GM06990 (cell line): ENCODE measurements at regions not wholly inside any gene's neighbourhood (a gene's known extent, or its start where the extent isn't known, plus 50 kb on each side); places are given as distances from the start of the nearest gene placed in this dataset.

ENCODE experiments used
- DNase-seq: peaks from one replicate; pipeline ENCODE4 v3.0.0-alpha.2; 2011; ENCODE audit not compliant: insufficient read length; ENCODE audit errors: extremely low read depth
- H3K27me3 ChIP-seq: replicated peaks from 2 replicates; pipeline ENCODE4 v1.6.0; 2011; ENCODE audit warnings: low read length; ENCODE audit not compliant: control insufficient read depth, insufficient read depth
- H3K36me3 ChIP-seq: 2 replicates; pipeline ENCODE4 v1.5.1; 2011; ENCODE audit warnings: low read length; ENCODE audit not compliant: control insufficient read depth, insufficient read depth
- H3K4me3 ChIP-seq: replicated peaks from 2 replicates; pipeline ENCODE4 v1.5.1; 2011; ENCODE audit warnings: low read depth, mild to moderate bottlenecking, control low read depth, low read length
- TF ChIP-seq, protein P1 (sequence below): IDR thresholded peaks from 2 replicates; pipeline ENCODE4 v1.5.1; 2011; ENCODE audit warnings: low read length, control low read depth, mild to moderate bottlenecking, inconsistent platforms; ENCODE audit not compliant: insufficient read depth, poor library complexity, severe bottlenecking

DNA sequence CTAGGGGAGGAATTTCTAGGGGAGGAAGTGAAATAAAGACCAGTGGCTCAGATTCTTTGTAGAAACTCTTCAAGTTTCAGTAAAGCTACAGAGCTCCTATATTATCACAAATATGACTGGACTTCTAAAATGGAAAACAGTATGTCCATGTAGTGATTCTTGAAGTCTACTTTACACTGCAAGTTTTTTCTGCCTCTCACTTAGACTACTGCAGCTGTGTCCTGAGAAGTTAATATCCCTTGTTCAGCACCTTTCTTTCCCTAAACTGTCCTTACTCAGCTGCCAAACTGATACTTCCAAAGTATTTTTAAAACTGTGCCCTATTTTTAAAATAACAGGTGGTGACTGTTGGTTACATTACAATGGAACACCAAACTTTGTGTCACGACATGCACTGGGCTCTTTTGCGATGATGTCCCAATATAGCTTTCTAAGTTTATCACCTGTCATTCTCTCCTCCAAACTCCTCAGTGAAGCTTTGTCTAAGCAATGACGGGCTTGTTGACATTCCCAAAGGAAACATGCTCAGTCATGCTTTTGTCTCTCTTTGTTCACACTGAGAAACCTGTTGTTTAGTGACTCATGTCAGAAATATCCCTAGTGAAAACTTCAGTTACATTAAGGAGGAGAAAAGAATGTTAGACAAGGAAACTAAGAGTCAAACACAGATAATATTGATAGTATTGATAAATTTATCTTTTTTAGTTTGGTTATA lies 341.1 kb downstream of the ARL6IP6 start:
- no peak overlapping the region for H3K4me3 ChIP-seq
- no peaks in the 10 kb centered on the region for H3K36me3 ChIP-seq
- no peaks in the 10 kb centered on the region for H3K27me3 ChIP-seq
- no peak for DNase-seq
- TF ChIP-seq, protein P1, sequence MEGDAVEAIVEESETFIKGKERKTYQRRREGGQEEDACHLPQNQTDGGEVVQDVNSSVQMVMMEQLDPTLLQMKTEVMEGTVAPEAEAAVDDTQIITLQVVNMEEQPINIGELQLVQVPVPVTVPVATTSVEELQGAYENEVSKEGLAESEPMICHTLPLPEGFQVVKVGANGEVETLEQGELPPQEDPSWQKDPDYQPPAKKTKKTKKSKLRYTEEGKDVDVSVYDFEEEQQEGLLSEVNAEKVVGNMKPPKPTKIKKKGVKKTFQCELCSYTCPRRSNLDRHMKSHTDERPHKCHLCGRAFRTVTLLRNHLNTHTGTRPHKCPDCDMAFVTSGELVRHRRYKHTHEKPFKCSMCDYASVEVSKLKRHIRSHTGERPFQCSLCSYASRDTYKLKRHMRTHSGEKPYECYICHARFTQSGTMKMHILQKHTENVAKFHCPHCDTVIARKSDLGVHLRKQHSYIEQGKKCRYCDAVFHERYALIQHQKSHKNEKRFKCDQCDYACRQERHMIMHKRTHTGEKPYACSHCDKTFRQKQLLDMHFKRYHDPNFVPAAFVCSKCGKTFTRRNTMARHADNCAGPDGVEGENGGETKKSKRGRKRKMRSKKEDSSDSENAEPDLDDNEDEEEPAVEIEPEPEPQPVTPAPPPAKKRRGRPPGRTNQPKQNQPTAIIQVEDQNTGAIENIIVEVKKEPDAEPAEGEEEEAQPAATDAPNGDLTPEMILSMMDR = no peak

DNA sequence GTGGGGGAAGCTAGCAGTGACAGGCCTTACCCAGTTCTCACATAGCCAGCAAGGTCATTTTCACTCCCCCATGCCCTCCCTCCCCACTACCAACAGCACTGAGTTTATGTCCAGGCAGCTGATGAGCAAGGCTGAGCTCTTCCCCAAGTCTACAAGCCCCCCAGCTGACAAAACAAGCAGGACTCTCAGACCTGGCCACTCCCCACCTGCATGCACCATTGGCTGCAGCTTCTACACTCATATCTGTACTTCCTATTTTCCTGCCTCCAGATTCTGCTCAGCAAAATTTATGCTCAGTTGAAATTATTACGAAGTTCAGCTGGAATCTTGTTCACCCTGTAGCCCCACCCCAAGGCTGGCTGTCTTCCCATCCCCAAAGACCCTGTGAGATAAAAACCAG lies 339.3 kb downstream of the ARL6IP6 start:
- no peak for DNase-seq
- H3K36me3 ChIP-seq = no peaks in the 10 kb centered on the region
- no peaks in the 10 kb centered on the region for H3K27me3 ChIP-seq
- H3K4me3 ChIP-seq = no peak overlapping the region
- TF ChIP-seq, protein P1 = no peak

DNA sequence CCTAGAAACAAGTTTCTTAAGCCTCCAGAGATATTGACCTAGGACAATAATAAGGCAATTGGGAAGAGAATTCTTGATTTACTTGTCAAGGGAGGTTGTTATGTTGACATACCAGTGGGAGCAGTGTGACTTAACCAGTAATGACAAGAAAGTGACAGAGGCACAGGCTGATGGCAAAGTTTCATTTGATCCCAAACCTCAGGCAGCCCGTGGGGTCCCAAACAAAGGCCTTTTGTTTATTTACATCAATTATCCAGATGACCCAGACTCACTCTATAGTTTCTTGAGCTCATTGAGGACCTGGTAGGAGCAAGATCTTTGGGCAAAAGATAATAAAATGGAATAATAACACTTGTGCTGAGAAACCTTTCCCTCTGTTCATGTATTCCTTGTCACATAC lies 336.8 kb downstream of the ARL6IP6 start:
- DNase-seq = no peak
- H3K27me3 ChIP-seq = no peaks in the 10 kb centered on the region
- H3K4me3 ChIP-seq = no peak overlapping the region
- no peaks in the 10 kb centered on the region for H3K36me3 ChIP-seq
- TF ChIP-seq, protein P1 = no peak

DNA sequence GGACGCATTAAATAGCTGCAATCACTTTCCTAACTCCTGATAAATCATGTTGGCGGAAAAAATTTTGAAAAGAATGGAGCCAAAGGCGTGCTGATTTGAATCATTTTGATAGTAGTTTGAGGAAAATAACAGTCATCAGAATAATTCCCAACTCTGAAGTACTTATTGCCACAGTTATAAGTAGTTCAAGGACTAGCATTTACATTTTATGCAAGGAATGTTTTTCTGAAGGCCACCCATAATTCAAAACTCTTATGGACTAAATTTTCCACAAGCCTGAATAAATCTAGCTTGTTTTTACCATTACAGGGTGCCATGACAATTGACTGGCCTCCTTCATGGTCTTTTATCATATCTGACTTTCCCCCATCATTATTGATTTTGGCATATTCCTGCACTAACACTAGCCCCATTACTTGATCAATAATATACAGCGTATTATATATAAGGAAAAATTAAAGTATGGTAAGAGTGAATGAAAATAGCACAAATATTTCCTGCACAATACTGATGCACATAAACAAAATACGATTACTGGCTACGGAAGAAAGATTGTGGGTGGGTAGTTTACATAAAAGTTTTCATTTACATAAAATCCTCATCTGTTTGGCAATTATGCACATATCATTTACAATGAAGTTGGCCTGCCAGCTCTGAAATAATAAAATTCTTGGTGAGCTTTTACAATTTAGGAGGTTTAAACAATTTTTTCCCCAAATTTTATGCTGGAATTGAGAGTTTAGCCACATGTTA lies 334.6 kb downstream of the ARL6IP6 start:
- TF ChIP-seq, protein P1 = no peak
- no peak for DNase-seq
- Histone ChIP-seq H3K4me3 (no peak overlapping the region), H3K27me3 (no peaks in the 10 kb centered on the region), H3K36me3 (no peaks in the 10 kb centered on the region)

DNA sequence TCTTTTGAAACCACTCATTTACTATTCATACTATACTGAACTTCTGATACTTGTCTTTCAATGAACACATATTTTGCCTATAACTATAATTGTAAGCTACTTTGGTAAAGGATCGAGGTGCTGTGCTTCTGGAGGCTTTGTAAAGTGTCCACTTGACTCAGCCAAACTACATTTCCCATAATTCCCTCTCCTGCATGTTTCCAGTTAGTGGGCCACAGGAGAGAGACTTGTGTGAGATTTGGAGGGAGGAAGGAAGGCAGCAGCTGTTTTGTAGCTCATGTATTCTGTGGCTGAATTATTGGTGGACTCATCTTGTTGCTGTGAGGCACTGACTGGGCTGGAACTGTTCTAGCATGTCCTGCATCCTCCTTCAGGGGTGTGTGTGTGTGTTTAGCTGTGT lies 328.8 kb downstream of the ARL6IP6 start:
- TF ChIP-seq, protein P1 = no peak
- no peak for DNase-seq

More for the DNA sequence above, 328.8 kb downstream of the ARL6IP6 start:
- H3K36me3 ChIP-seq = no peaks in the 10 kb centered on the region
- H3K4me3 ChIP-seq = no peak overlapping the region
- H3K27me3 ChIP-seq = no peaks in the 10 kb centered on the region
